ENCODE measurements at regions not wholly inside any gene's neighbourhood (a gene's known extent, or its start where the extent isn't known, plus 50 kb on each side); places are given as distances from the start of the nearest gene placed in this dataset.
A peak's percentile ranks its signal among the peaks of the same experiment; 100 is the strongest.

GRCh38 chr2:181376442-181376841 is 80.7 kb upstream of the ITGA4 start:
- Histone ChIP-seq H3F3A (ENCODE audit: low read depth) (no peaks in the 10 kb centered on the region), H3K36me3 (no peaks in the 10 kb centered on the region), H3K27me3 (no peaks in the 10 kb centered on the region), H4K20me1 (ENCODE audit: low read depth) (no peaks in the 10 kb centered on the region), H3K9ac (no peak overlapping the region), H3K79me2 (ENCODE audit: low read depth) (no peaks in the 10 kb centered on the region), H3K4me1 (no peaks in the 10 kb centered on the region), H3K27ac (no peak overlapping the region), H2AFZ (replicated peaks) (no peak overlapping the region), H3K4me2 (no peak overlapping the region), H3K4me3 (no peak overlapping the region), H3K9me3 (ENCODE audit: low read depth) (no peaks in the 10 kb centered on the region)
- H3K9me3 Mint-ChIP-seq = no peaks in the 10 kb centered on the region
- no peak overlapping the region for H3K27ac Mint-ChIP-seq
- no peaks in the 10 kb centered on the region for H3K36me3 Mint-ChIP-seq
- no peaks in the 10 kb centered on the region for H3K4me1 Mint-ChIP-seq
- DNase-seq (ENCODE audit: low spot score) = no peak
- H3K4me3 Mint-ChIP-seq = no peak overlapping the region
- TF ChIP-seq EZH2phosphoT487 (IDR thresholded peaks at IDR 0.05) (no peak), EZH2 (IDR thresholded peaks at IDR 0.05) (no peak), CTCF (IDR thresholded peaks at IDR 0.05) (no peak)
- H3K27me3 Mint-ChIP-seq (ENCODE audit: insufficient read depth, low read depth) = no peaks in the 10 kb centered on the region

- Mint-ChIP-seq H3K9me3 (no peaks in the 10 kb centered on the region), H3K4me1 (no peaks in the 10 kb centered on the region), H3K4me3 (no peak overlapping the region), H3K27me3 (ENCODE audit: insufficient read depth, low read depth) (no peaks in the 10 kb centered on the region), H3K27ac (no peak overlapping the region), H3K36me3 (no peaks in the 10 kb centered on the region)
- H3K79me2 ChIP-seq (ENCODE audit: low read depth) = no peaks in the 10 kb centered on the region
- H3K4me1 ChIP-seq = no peaks in the 10 kb centered on the region
- DNase-seq (ENCODE audit: low spot score) = no peak
- H3K27ac ChIP-seq = no peak overlapping the region
- H3F3A ChIP-seq (ENCODE audit: low read depth) = no peaks in the 10 kb centered on the region
- H4K20me1 ChIP-seq (ENCODE audit: low read depth) = no peaks in the 10 kb centered on the region
- H3K27me3 ChIP-seq = no peaks in the 10 kb centered on the region
- no peaks in the 10 kb centered on the region for H3K36me3 ChIP-seq
- H3K9me3 ChIP-seq (ENCODE audit: low read depth) = no peaks in the 10 kb centered on the region
- TF ChIP-seq EZH2phosphoT487 (IDR thresholded peaks at IDR 0.05) (no peak), EZH2 (IDR thresholded peaks at IDR 0.05) (no peak), CTCF (IDR thresholded peaks at IDR 0.05) (no peak)
- H3K9ac ChIP-seq = no peak overlapping the region
- H2AFZ ChIP-seq (replicated peaks) = no peak overlapping the region
- no peak overlapping the region for H3K4me3 ChIP-seq
- H3K4me2 ChIP-seq = no peak overlapping the region
These were observed 80.2 kb upstream of the ITGA4 start for GRCh38 chr2:181376999-181377398.

- H3F3A ChIP-seq (ENCODE audit: low read depth) = no peaks in the 10 kb centered on the region
- no peaks in the 10 kb centered on the region for H3K79me2 ChIP-seq (ENCODE audit: low read depth)
- DNase-seq (ENCODE audit: low spot score) = no peak
- no peak overlapping the region for H3K4me2 ChIP-seq
- H3K9me3 ChIP-seq (ENCODE audit: low read depth) = no peaks in the 10 kb centered on the region
- Mint-ChIP-seq H3K27me3 (ENCODE audit: insufficient read depth, low read depth) (no peaks in the 10 kb centered on the region), H3K36me3 (no peaks in the 10 kb centered on the region), H3K4me3 (no peak overlapping the region), H3K27ac (no peak overlapping the region), H3K4me1 (no peaks in the 10 kb centered on the region), H3K9me3 (no peaks in the 10 kb centered on the region)
- TF ChIP-seq EZH2phosphoT487 (IDR thresholded peaks at IDR 0.05) = no peak
- TF ChIP-seq CTCF (IDR thresholded peaks at IDR 0.05) = no peak
- no peak for TF ChIP-seq EZH2 (IDR thresholded peaks at IDR 0.05)
- H3K9ac ChIP-seq = no peak overlapping the region
- H4K20me1 ChIP-seq (ENCODE audit: low read depth) = no peaks in the 10 kb centered on the region
- no peaks in the 10 kb centered on the region for H3K27me3 ChIP-seq
- no peaks in the 10 kb centered on the region for H3K4me1 ChIP-seq
- no peak overlapping the region for H3K4me3 ChIP-seq
- no peak overlapping the region for H2AFZ ChIP-seq (replicated peaks)
- H3K27ac ChIP-seq = no peak overlapping the region
- no peaks in the 10 kb centered on the region for H3K36me3 ChIP-seq
These were observed 78.7 kb upstream of the ITGA4 start for GRCh38 chr2:181378491-181378890.

GRCh38 chr2:181380581-181380980 is 76.6 kb upstream of the ITGA4 start:
- Histone ChIP-seq H4K20me1 (ENCODE audit: low read depth) (no peaks in the 10 kb centered on the region), H3K4me1 (no peaks in the 10 kb centered on the region), H3K79me2 (ENCODE audit: low read depth) (no peaks in the 10 kb centered on the region), H3K9ac (no peak overlapping the region), H3K36me3 (no peaks in the 10 kb centered on the region), H2AFZ (replicated peaks) (peak overlapping the region; percentile 17), H3F3A (ENCODE audit: low read depth) (no peaks in the 10 kb centered on the region), H3K4me3 (no peak overlapping the region), H3K4me2 (no peak overlapping the region), H3K9me3 (ENCODE audit: low read depth) (no peaks in the 10 kb centered on the region), H3K27me3 (no peaks in the 10 kb centered on the region), H3K27ac (no peak overlapping the region)
- H3K27ac Mint-ChIP-seq = no peak overlapping the region
- TF ChIP-seq EZH2phosphoT487 (IDR thresholded peaks at IDR 0.05) (no peak), EZH2 (IDR thresholded peaks at IDR 0.05) (no peak), CTCF (IDR thresholded peaks at IDR 0.05) (no peak)
- H3K4me3 Mint-ChIP-seq = no peak overlapping the region
- peaks cover 2% of the 10 kb centered on the region for H3K36me3 Mint-ChIP-seq
- no peaks in the 10 kb centered on the region for H3K4me1 Mint-ChIP-seq
- no peaks in the 10 kb centered on the region for H3K27me3 Mint-ChIP-seq (ENCODE audit: insufficient read depth, low read depth)
- peaks cover 5% of the 10 kb centered on the region for H3K9me3 Mint-ChIP-seq
- no peak for DNase-seq (ENCODE audit: low spot score)

All from neural progenitor cell (in vitro differentiated cells).